ENCODE measurements at regions not wholly inside any gene's neighbourhood (a gene's known extent, or its start where the extent isn't known, plus 50 kb on each side); places are given as distances from the start of the nearest gene placed in this dataset.

DNA sequence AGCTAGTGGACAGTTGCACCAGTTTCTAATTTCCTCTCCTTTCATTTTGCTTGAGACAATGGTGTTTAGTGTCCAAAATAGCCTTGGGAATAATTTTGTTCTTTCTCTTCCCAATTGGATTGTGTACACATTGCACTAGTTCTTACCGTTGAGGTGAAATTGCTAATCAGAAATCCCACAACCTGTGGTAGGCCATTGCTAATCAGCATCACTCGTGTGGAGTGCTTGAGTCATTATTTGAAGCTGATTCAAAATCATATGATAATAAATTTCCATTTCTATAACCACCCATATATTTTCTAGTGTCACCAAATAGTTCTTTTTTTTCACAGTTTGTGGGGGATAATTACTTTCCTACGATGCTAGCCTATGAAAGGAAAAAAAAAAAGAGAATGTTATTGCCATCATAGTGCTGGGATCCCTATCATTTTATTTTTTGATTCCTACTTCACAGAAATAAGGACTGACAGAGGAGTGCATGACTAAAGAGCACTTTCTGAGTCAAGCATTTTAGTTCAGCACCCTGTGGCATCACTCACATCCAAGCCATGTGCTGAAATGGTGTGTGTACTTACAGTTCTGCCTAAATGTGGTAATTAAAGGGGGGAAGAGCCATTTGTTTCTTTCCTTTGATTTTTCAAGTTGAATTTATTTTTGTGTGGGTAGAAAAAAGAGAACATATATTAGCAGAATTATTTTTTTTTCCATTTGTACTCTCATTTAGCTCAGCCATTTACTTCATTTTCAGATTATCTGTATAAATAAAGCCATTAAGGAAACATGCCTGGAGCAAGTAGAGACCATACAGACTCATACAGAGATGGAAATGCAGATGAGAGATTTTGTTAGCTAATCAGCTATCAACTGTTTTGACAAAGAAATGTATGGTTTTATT, 108.0 kb upstream of the MEIS2 start:
- H3K9me2 ChIP-seq (replicated peaks; ENCODE audit: control insufficient read depth, low read length), result no peaks in the 10 kb centered on the region
- H3K27me3 ChIP-seq (ENCODE audit: control insufficient read depth, low read length), result no peaks in the 10 kb centered on the region
- H3K79me2 ChIP-seq (ENCODE audit: control insufficient read depth, low read length), result no peaks in the 10 kb centered on the region
- H4K20me1 ChIP-seq (ENCODE audit: control insufficient read depth, insufficient read depth, low read depth, low read length), result no peaks in the 10 kb centered on the region
- H3K9me3 ChIP-seq (ENCODE audit: control insufficient read depth, insufficient read depth, low read length), result no peaks in the 10 kb centered on the region
- no peak overlapping the region for H3K4me3 ChIP-seq (ENCODE audit: low read length)
- no peak for TF ChIP-seq EZH2phosphoT487 (IDR thresholded peaks at IDR 0.05; ENCODE audit: borderline replicate concordance, low read length)
- TF ChIP-seq, protein P1, sequence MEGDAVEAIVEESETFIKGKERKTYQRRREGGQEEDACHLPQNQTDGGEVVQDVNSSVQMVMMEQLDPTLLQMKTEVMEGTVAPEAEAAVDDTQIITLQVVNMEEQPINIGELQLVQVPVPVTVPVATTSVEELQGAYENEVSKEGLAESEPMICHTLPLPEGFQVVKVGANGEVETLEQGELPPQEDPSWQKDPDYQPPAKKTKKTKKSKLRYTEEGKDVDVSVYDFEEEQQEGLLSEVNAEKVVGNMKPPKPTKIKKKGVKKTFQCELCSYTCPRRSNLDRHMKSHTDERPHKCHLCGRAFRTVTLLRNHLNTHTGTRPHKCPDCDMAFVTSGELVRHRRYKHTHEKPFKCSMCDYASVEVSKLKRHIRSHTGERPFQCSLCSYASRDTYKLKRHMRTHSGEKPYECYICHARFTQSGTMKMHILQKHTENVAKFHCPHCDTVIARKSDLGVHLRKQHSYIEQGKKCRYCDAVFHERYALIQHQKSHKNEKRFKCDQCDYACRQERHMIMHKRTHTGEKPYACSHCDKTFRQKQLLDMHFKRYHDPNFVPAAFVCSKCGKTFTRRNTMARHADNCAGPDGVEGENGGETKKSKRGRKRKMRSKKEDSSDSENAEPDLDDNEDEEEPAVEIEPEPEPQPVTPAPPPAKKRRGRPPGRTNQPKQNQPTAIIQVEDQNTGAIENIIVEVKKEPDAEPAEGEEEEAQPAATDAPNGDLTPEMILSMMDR (IDR thresholded peaks at IDR 0.05; ENCODE audit: low read depth, low read length, poor library complexity, severe bottlenecking), result no peak
- H3F3A ChIP-seq (ENCODE audit: control insufficient read depth, insufficient read depth), result no peaks in the 10 kb centered on the region
- no peaks in the 10 kb centered on the region for H3K4me1 ChIP-seq (ENCODE audit: control insufficient read depth, low read length)
- no peaks in the 10 kb centered on the region for H3K36me3 ChIP-seq (ENCODE audit: control insufficient read depth, low read length)
- H3K4me2 ChIP-seq (ENCODE audit: low read length), result no peak overlapping the region
- no peak overlapping the region for H3K27ac ChIP-seq (ENCODE audit: low read depth, low read length)

DNA sequence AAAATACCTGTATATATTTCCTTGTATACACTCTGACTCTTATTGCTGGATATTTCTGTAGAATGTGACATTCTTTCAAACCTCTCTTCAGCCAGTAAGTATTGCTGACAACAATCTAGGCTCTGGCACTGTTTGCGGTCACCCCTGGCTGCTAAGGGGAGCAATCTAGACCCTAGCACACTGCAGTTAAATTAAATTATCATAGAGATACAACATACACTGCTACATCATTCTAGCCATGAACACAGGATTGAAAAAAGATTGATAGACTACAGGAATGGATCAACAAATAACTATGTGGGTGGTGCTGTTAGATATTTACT, 108.7 kb upstream of the MEIS2 start:
- H4K20me1 ChIP-seq (ENCODE audit: control insufficient read depth, insufficient read depth, low read depth, low read length), result no peaks in the 10 kb centered on the region
- no peaks in the 10 kb centered on the region for H3K9me2 ChIP-seq (replicated peaks; ENCODE audit: control insufficient read depth, low read length)
- no peak overlapping the region for H3K27ac ChIP-seq (ENCODE audit: low read depth, low read length)
- no peaks in the 10 kb centered on the region for H3K79me2 ChIP-seq (ENCODE audit: control insufficient read depth, low read length)
- no peak overlapping the region for H3K4me3 ChIP-seq (ENCODE audit: low read length)
- H3K27me3 ChIP-seq (ENCODE audit: control insufficient read depth, low read length), result no peaks in the 10 kb centered on the region
- H3K4me1 ChIP-seq (ENCODE audit: control insufficient read depth, low read length), result no peaks in the 10 kb centered on the region
- TF ChIP-seq EZH2phosphoT487 (IDR thresholded peaks at IDR 0.05; ENCODE audit: borderline replicate concordance, low read length), result no peak
- TF ChIP-seq, protein P1 (IDR thresholded peaks at IDR 0.05; ENCODE audit: low read depth, low read length, poor library complexity, severe bottlenecking), result no peak
- H3F3A ChIP-seq (ENCODE audit: control insufficient read depth, insufficient read depth), result no peaks in the 10 kb centered on the region
- no peaks in the 10 kb centered on the region for H3K9me3 ChIP-seq (ENCODE audit: control insufficient read depth, insufficient read depth, low read length)
- no peaks in the 10 kb centered on the region for H3K36me3 ChIP-seq (ENCODE audit: control insufficient read depth, low read length)
- H3K4me2 ChIP-seq (ENCODE audit: low read length), result no peak overlapping the region

DNA sequence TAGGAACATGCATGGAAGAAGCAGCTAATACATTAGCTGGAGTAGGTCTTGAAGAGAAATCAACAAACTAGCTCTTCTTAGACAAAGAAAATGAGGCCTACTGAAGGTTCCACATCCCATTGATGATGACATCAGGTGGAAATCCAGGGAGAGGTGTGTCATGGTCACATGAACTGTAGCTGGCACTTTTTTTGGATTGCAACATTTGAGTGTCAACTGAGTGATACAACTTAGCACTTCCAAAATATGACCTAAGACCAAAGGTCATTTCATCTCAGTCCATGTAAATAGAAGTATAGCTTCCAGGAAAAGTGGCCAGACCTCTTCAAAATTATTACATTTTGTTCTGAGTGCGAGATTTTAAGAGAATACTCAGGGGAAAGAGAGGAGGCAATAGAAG, 117.2 kb upstream of the MEIS2 start:
- Histone ChIP-seq H3F3A (ENCODE audit: control insufficient read depth, insufficient read depth) (no peaks in the 10 kb centered on the region), H3K36me3 (ENCODE audit: control insufficient read depth, low read length) (no peaks in the 10 kb centered on the region), H3K9me2 (replicated peaks; ENCODE audit: control insufficient read depth, low read length) (no peaks in the 10 kb centered on the region), H3K4me3 (ENCODE audit: low read length) (no peak overlapping the region), H3K9me3 (ENCODE audit: control insufficient read depth, insufficient read depth, low read length) (no peaks in the 10 kb centered on the region), H3K4me2 (ENCODE audit: low read length) (no peak overlapping the region), H3K27me3 (ENCODE audit: control insufficient read depth, low read length) (no peaks in the 10 kb centered on the region), H3K4me1 (ENCODE audit: control insufficient read depth, low read length) (no peaks in the 10 kb centered on the region), H3K27ac (ENCODE audit: low read depth, low read length) (no peak overlapping the region), H3K79me2 (ENCODE audit: control insufficient read depth, low read length) (no peaks in the 10 kb centered on the region), H4K20me1 (ENCODE audit: control insufficient read depth, insufficient read depth, low read depth, low read length) (no peaks in the 10 kb centered on the region)
- TF ChIP-seq EZH2phosphoT487 (IDR thresholded peaks at IDR 0.05; ENCODE audit: borderline replicate concordance, low read length), result no peak
- TF ChIP-seq, protein P1 (IDR thresholded peaks at IDR 0.05; ENCODE audit: low read depth, low read length, poor library complexity, severe bottlenecking), result no peak
